ENCODE measurements at regions not wholly inside any gene's neighbourhood (a gene's known extent, or its start where the extent isn't known, plus 50 kb on each side); places are given as distances from the start of the nearest gene placed in this dataset.
"Not testable (repeated sequence)": the region's sequence is repeated elsewhere in the genome, so short reads cannot be mapped to it uniquely, and the experiment has no call there.

GRCh38 chr10:32217216-32217615 is 129.7 kb downstream of the EPC1 start:
- no peak for DNase-seq (ENCODE audit: low read depth in 2 of 2)

GRCh38 chr10:32213838-32214237 is 133.1 kb downstream of the EPC1 start:
- not testable (repeated sequence) for DNase-seq (ENCODE audit: low read depth in 2 of 2)

- no peak for DNase-seq (ENCODE audit: low read depth in 2 of 2)
Observed at GRCh38 chr10:32211046-32211363, 136.0 kb downstream of the EPC1 start.

- DNase-seq (ENCODE audit: low read depth in 2 of 2) = peak in 1 of 2 donors; percentile 12
Observed at GRCh38 chr10:32210306-32211045, 136.5 kb downstream of the EPC1 start.

GRCh38 chr10:32208005-32208404 is 139.0 kb downstream of the EPC1 start:
- not testable (repeated sequence) for DNase-seq (ENCODE audit: low read depth in 2 of 2)

GRCh38 chr10:32207544-32207943 is 139.4 kb downstream of the EPC1 start:
- peak; percentile 29 to 46 for DNase-seq (ENCODE audit: low read depth in 2 of 2)

- no peak for DNase-seq (ENCODE audit: low read depth in 2 of 2)
Observed at GRCh38 chr10:32205670-32206069, 141.3 kb downstream of the EPC1 start.

GRCh38 chr10:32204606-32205005 is 142.4 kb downstream of the EPC1 start:
- DNase-seq (ENCODE audit: low read depth in 2 of 2) = no peak

GRCh38 chr10:32199714-32200394 is 143.6 kb upstream of the KIF5B start:
- DNase-seq (ENCODE audit: low read depth in 2 of 2) = no peak

- no peak for DNase-seq (ENCODE audit: low read depth in 2 of 2)
Observed at GRCh38 chr10:32197423-32197822, 141.2 kb upstream of the KIF5B start.

- DNase-seq (ENCODE audit: low read depth in 2 of 2) = peak in 1 of 2 donors; percentile 6
Observed at GRCh38 chr10:32190890-32191491, 134.8 kb upstream of the KIF5B start.

GRCh38 chr10:32189400-32190084 is 133.3 kb upstream of the KIF5B start:
- no peak for DNase-seq (ENCODE audit: low read depth in 2 of 2)

GRCh38 chr10:32188601-32189000 is 132.4 kb upstream of the KIF5B start:
- not testable (repeated sequence) for DNase-seq (ENCODE audit: low read depth in 2 of 2)

GRCh38 chr10:32187686-32188085 is 131.5 kb upstream of the KIF5B start:
- no peak for DNase-seq (ENCODE audit: low read depth in 2 of 2)

- DNase-seq (ENCODE audit: low read depth in 2 of 2) = not testable (repeated sequence)
Observed at GRCh38 chr10:32183652-32184051, 127.4 kb upstream of the KIF5B start.

- no peak for DNase-seq (ENCODE audit: low read depth in 2 of 2)
Observed at GRCh38 chr10:32182476-32182875, 126.3 kb upstream of the KIF5B start.

- DNase-seq (ENCODE audit: low read depth in 2 of 2) = no peak
Observed at GRCh38 chr10:32180390-32181280, 124.4 kb upstream of the KIF5B start.

GRCh38 chr10:32179836-32180235 is 123.6 kb upstream of the KIF5B start:
- no peak for DNase-seq (ENCODE audit: low read depth in 2 of 2)

GRCh38 chr10:32177594-32177993 is 121.4 kb upstream of the KIF5B start:
- DNase-seq (ENCODE audit: low read depth in 2 of 2) = not testable (repeated sequence)

- DNase-seq (ENCODE audit: low read depth in 2 of 2) = no peak
Observed at GRCh38 chr10:32175629-32176028, 119.4 kb upstream of the KIF5B start.

- DNase-seq (ENCODE audit: low read depth in 2 of 2) = no peak
Observed at GRCh38 chr10:32174349-32174893, 118.2 kb upstream of the KIF5B start.

Data from activated CD4-positive, alpha-beta T cell treated with anti-CD3 and anti-CD28 coated beads for 24 hours (primary cell).